Urinary bladder (tissue), 3 donors: ENCODE measurements at regions not wholly inside any gene's neighbourhood (a gene's known extent, or its start where the extent isn't known, plus 50 kb on each side); places are given as distances from the start of the nearest gene placed in this dataset.

Experiments
- DNase-seq: peaks from one replicate; pipeline ENCODE4 v3.0.0-alpha.2; 2015; ENCODE audit errors: extremely low spot score
- H3K27ac ChIP-seq: one replicate; pipeline ENCODE4 v1.5.1; 2013; ENCODE audit warnings: low read depth, mild to moderate bottlenecking, moderate library complexity
- H3K36me3 ChIP-seq: one replicate; pipeline ENCODE4 v1.6.1; 2013; ENCODE audit warnings: mild to moderate bottlenecking, moderate library complexity; ENCODE audit not compliant: insufficient read depth
- H3K4me1 ChIP-seq: one replicate; pipeline ENCODE4 v1.6.1; 2013; ENCODE audit warnings: mild to moderate bottlenecking, moderate library complexity; ENCODE audit not compliant: insufficient read depth
- H3K4me3 ChIP-seq: one replicate; pipeline ENCODE4 v1.5.1; 2013; ENCODE audit warnings: low read depth, low read length
- WGBS: extraction: QIAGEN DNeasy Blood & Tissue Kit; methylation state at CpG from one replicate; pipeline ENCODE4 v1.1.7; 2013; 5-methylcytosine and 5-hydroxymethylcytosine counted together
- donor health status: healthy with polysubstance abuse.
- donor health status: healthy.

DNA sequence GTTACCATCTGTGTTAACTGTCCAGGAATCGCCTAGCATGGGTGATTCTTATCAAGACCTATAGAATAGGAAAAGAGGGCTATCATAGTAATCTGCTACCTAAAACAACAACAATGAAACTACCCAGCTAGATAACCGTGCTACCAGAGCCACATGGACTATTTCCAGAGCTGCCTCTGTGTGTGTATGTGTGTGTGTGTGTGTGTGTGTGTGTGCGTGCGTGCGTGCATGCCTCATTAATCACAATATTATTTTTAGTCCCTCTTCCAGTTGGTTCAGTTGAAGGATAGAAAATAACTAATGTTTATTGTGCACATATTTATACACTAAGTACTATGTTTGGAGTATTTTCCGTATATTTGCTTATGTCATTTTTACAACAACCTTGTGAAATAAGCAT, 201.1 kb downstream of the SP3 start:
- no peaks in the 10 kb centered on the region for H3K4me1 ChIP-seq
- no peak overlapping the region for H3K4me3 ChIP-seq
- H3K36me3 ChIP-seq, result no peaks in the 10 kb centered on the region
- 68% methylated on average over 6 of the region's 6 CpGs for WGBS
- no peak for DNase-seq
- H3K27ac ChIP-seq, result no peak overlapping the region

- H3K27ac ChIP-seq, result no peak overlapping the region
- H3K4me1 ChIP-seq, result no peaks in the 10 kb centered on the region
- WGBS, result 81% methylated on average over 8 of the region's 8 CpGs
- H3K36me3 ChIP-seq, result no peaks in the 10 kb centered on the region
- no peak overlapping the region for H3K4me3 ChIP-seq
- no peak for DNase-seq
Measured at GRCh38 chr2:173766537-173767289, 198.5 kb downstream of the SP3 start.

- WGBS, result 82% methylated on average over 5 of the region's 5 CpGs
- H3K27ac ChIP-seq, result no peak overlapping the region
- H3K36me3 ChIP-seq, result no peaks in the 10 kb centered on the region
- H3K4me3 ChIP-seq, result no peak overlapping the region
- no peaks in the 10 kb centered on the region for H3K4me1 ChIP-seq
- DNase-seq, result no peak
Measured at GRCh38 chr2:173770947-173771678, 194.1 kb downstream of the SP3 start.

DNA sequence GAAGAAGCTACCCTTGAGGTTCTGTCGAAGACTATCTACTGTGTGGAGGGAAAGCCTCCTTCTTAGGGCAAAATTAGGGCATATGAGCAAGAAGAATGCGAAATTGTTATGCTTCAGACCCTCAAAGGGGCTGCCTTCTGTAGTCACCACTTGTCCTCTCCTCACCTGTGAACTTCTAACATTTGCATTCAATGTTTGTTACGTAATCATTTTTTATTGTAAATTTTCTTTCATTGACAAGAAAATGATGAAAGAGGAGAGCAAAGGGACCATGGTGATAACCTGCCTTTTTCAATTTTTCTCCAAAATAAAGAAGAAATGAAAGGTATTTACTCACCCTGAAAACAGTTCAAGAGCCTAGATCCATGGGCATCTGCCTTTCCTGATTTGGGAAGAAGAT, 193.0 kb downstream of the SP3 start:
- H3K36me3 ChIP-seq, result no peaks in the 10 kb centered on the region
- no peak for DNase-seq
- no peak overlapping the region for H3K4me3 ChIP-seq
- WGBS, result 92% methylated on average over 3 of the region's 3 CpGs
- no peak overlapping the region for H3K27ac ChIP-seq
- H3K4me1 ChIP-seq, result no peaks in the 10 kb centered on the region

GRCh38 chr2:173773076-173773475, 192.1 kb downstream of the SP3 start:
- DNase-seq, result no peak
- Histone ChIP-seq H3K36me3 (no peaks in the 10 kb centered on the region), H3K4me3 (no peak overlapping the region), H3K27ac (no peak overlapping the region), H3K4me1 (no peaks in the 10 kb centered on the region)
- WGBS, result 71% methylated on average over 4 of the region's 4 CpGs

DNA sequence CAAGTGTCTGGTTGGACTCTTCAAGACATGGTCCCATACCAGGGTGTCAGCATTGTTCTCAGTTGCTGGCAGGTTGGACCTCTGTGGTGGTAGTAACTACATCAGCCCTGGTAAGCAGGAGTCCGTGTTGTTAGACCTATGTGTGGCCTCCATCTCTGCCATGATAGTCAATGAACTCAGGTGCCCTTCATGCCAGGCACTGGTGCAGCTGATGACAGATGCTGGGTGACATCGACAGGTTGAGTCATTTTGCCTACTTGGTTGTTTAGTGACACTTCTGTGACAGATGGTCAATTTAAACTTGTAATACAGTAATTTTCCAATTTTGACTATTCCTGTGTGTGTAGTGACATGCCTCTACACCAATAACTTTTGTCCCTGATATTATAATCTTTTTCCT, 189.7 kb downstream of the SP3 start:
- Histone ChIP-seq H3K36me3 (no peaks in the 10 kb centered on the region), H3K27ac (no peak overlapping the region), H3K4me3 (no peak overlapping the region), H3K4me1 (no peaks in the 10 kb centered on the region)
- WGBS, result 97% methylated on average over 2 of the region's 2 CpGs
- no peak for DNase-seq

DNA sequence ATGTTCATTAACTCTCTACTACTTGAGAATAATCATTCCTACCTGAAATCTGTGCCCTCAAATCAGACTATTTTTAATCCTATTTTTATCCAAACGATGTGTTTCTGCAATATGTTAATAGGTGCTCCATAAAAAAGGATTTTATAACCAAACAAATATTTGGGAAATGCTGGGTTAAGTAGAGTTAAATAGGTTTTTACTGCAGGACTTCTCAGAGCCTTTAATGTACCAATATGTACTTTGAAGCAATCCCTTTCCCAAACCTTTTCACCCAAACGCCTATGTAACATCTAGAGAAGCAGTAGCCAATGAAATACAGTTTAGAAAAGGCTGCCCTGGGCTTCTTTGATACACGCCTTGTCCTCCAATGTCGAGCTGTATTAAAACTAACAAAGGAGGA, 182.5 kb downstream of the SP3 start:
- WGBS, result 62% methylated on average over 4 of the region's 4 CpGs
- DNase-seq, result no peak
- Histone ChIP-seq H3K4me3 (no peak overlapping the region), H3K4me1 (no peaks in the 10 kb centered on the region), H3K27ac (no peak overlapping the region), H3K36me3 (no peaks in the 10 kb centered on the region)

- Histone ChIP-seq H3K4me1 (no peaks in the 10 kb centered on the region), H3K4me3 (no peak overlapping the region), H3K36me3 (no peaks in the 10 kb centered on the region), H3K27ac (no peak overlapping the region)
- WGBS, result 35% methylated on average over 4 of the region's 4 CpGs
- no peak for DNase-seq
Measured at GRCh38 chr2:173783382-173783781, 181.8 kb downstream of the SP3 start.

DNA sequence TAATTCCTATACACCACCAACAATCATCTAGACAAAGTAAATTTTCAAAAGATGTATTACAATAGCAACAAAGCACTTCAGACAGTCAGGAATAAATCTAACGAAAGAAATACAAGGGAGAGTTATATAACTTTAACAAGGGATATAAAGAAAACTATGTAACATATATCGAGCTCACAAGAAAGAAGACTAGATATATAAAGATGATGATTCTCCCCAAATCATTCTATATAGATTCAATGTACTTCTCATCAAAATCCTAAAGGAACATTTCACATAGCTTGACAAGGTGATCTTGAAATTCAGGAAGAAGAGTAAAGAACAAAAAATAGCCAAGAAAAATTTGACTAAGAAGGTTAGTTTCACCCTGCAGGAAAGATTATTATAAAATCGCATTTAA, 179.4 kb downstream of the SP3 start:
- DNase-seq, result no peak
- H3K27ac ChIP-seq, result no peak overlapping the region
- no peaks in the 10 kb centered on the region for H3K4me1 ChIP-seq
- 96% methylated on average over 3 of the region's 3 CpGs for WGBS
- H3K36me3 ChIP-seq, result no peaks in the 10 kb centered on the region
- H3K4me3 ChIP-seq, result no peak overlapping the region

GRCh38 chr2:173791502-173791901, 173.7 kb downstream of the SP3 start:
- Histone ChIP-seq H3K27ac (no peak overlapping the region), H3K4me1 (no peaks in the 10 kb centered on the region), H3K36me3 (no peaks in the 10 kb centered on the region), H3K4me3 (no peak overlapping the region)
- WGBS, result 63% methylated on average over 7 of the region's 7 CpGs
- no peak for DNase-seq

GRCh38 chr2:173792166-173792565, 173.0 kb downstream of the SP3 start:
- Histone ChIP-seq H3K27ac (no peak overlapping the region), H3K4me1 (no peaks in the 10 kb centered on the region), H3K4me3 (no peak overlapping the region), H3K36me3 (no peaks in the 10 kb centered on the region)
- WGBS, result 79% methylated on average over 7 of the region's 7 CpGs
- no peak for DNase-seq

DNA sequence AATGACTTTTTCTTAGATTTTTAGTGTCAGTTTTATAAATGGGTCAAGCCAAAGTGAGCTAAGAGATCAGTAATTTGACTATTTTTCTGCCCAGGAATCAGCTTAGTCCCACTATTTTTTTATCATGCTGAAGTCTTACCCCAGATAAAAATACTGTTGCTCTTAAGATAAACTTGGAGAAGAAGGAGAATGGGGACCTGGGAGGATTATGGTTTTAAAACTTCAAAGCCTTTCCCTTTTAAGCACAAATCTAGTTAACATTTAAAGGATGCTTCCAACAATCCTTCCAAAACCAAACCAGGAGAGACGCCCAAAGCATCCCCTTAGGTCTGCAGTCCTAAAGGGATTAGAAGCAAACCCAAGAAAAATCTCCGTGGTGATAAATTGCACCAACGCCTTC, 172.4 kb downstream of the SP3 start:
- Histone ChIP-seq H3K4me3 (no peak overlapping the region), H3K4me1 (no peaks in the 10 kb centered on the region), H3K27ac (no peak overlapping the region), H3K36me3 (no peaks in the 10 kb centered on the region)
- DNase-seq, result no peak
- WGBS, result 40% methylated on average over 3 of the region's 3 CpGs

DNA sequence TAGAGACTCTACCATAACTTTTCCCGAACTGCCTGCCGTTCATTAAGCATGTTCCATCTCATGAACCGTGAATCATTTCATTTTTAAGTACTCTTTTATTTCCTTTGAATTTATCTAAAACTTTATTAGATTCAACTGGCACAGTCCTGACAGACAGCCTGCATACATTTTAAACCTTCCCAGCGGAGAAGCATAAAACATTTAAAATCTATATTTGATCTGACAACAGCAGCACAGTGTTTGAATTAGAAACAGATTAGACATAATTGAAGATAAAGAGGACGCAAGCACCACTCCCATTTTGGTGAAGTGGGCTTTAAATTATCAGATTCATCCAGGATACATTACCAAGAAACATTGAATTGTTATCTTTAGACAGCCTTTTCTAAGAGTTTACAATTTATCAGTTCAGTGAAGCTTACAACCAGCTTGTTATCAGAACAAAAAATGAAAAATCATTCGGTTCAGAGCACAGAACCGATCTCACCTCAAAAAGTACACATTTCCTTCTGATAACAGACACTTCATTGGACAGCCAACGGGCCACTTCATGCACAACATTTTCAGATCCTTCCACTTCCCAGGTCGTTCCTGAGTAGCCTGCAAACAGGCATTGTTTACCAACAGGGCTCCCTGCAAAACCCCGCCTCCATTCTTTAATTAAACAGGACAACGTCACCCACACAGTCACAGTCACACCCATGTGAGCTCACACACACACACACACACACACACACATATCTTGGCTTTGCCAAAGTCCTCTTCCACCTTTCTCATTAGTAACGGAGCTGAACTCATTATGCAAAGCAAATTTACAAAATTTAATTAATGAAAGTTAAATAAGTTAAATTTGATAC, 171.2 kb downstream of the SP3 start:
- 63% methylated on average over 12 of the region's 12 CpGs for WGBS
- H3K27ac ChIP-seq, result no peak overlapping the region
- no peak for DNase-seq
- H3K36me3 ChIP-seq, result no peaks in the 10 kb centered on the region
- no peaks in the 10 kb centered on the region for H3K4me1 ChIP-seq
- no peak overlapping the region for H3K4me3 ChIP-seq
